ENCODE measurements at regions not wholly inside any gene's neighbourhood (a gene's known extent, or its start where the extent isn't known, plus 50 kb on each side); places are given as distances from the start of the nearest gene placed in this dataset.
"Not testable (repeated sequence)": the region's sequence is repeated elsewhere in the genome, so short reads cannot be mapped to it uniquely, and the experiment has no call there.

- no peak for DNase-seq (ENCODE audit: low spot score)
These were observed 56.2 kb upstream of the ANXA1 start for GRCh38 chr9:73095425-73095824.

GRCh38 chr9:73093740-73094379 lies 57.8 kb upstream of the ANXA1 start:
- no peak for DNase-seq (ENCODE audit: low spot score)

GRCh38 chr9:73093016-73093739 lies 58.5 kb upstream of the ANXA1 start:
- DNase-seq (ENCODE audit: low spot score): no peak

- DNase-seq (ENCODE audit: low spot score): no peak
These were observed 59.8 kb upstream of the ANXA1 start for GRCh38 chr9:73091909-73092308.

- no peak for DNase-seq (ENCODE audit: low spot score)
These were observed 61.5 kb upstream of the ANXA1 start for GRCh38 chr9:73090214-73090613.

- DNase-seq (ENCODE audit: low spot score): no peak
These were observed 62.2 kb upstream of the ANXA1 start for GRCh38 chr9:73089304-73089985.

- not testable (repeated sequence) for DNase-seq (ENCODE audit: low spot score)
These were observed 63.8 kb upstream of the ANXA1 start for GRCh38 chr9:73087876-73088275.

GRCh38 chr9:73083519-73083918 lies 68.1 kb upstream of the ANXA1 start:
- DNase-seq (ENCODE audit: low spot score): no peak

- peak; percentile 56 for DNase-seq (ENCODE audit: low spot score)
These were observed 69.5 kb upstream of the ANXA1 start for GRCh38 chr9:73081979-73082657.

GRCh38 chr9:73080110-73080694 lies 71.5 kb upstream of the ANXA1 start:
- DNase-seq (ENCODE audit: low spot score): peak; percentile 22

GRCh38 chr9:73079326-73079725 lies 72.3 kb upstream of the ANXA1 start:
- DNase-seq (ENCODE audit: low spot score): no peak

GRCh38 chr9:73077625-73078030 lies 74.0 kb upstream of the ANXA1 start:
- no peak for DNase-seq (ENCODE audit: low spot score)

GRCh38 chr9:73076970-73077369 lies 74.7 kb upstream of the ANXA1 start:
- DNase-seq (ENCODE audit: low spot score): no peak

- DNase-seq (ENCODE audit: low spot score): no peak
These were observed 77.4 kb upstream of the ANXA1 start for GRCh38 chr9:73074176-73074708.

GRCh38 chr9:73073337-73074175 lies 78.1 kb upstream of the ANXA1 start:
- no peak for DNase-seq (ENCODE audit: low spot score)

- DNase-seq (ENCODE audit: low spot score): no peak
These were observed 84.6 kb upstream of the ANXA1 start for GRCh38 chr9:73067074-73067473.

- no peak for DNase-seq (ENCODE audit: low spot score)
These were observed 86.2 kb upstream of the ANXA1 start for GRCh38 chr9:73065439-73065838.

- DNase-seq (ENCODE audit: low spot score): no peak
These were observed 87.3 kb upstream of the ANXA1 start for GRCh38 chr9:73064315-73064714.

GRCh38 chr9:73061146-73061545 lies 90.5 kb upstream of the ANXA1 start:
- DNase-seq (ENCODE audit: low spot score): no peak

- no peak for DNase-seq (ENCODE audit: low spot score)
These were observed 92.4 kb upstream of the ANXA1 start for GRCh38 chr9:73059247-73059646.

- no peak for DNase-seq (ENCODE audit: low spot score)
These were observed 95.4 kb upstream of the ANXA1 start for GRCh38 chr9:73056245-73056644.

All from D341Med (cell line).